Keratinocyte (primary cell): ENCODE measurements at regions not wholly inside any gene's neighbourhood (a gene's known extent, or its start where the extent isn't known, plus 50 kb on each side); places are given as distances from the start of the nearest gene placed in this dataset.

Source experiments
- EZH2 ChIP-seq: IDR thresholded peaks from one replicate; pipeline ENCODE4 v1.6.1; 2012; ENCODE audit warnings: inconsistent platforms, mild to moderate bottlenecking, low read length, moderate library complexity
- TF ChIP-seq, protein P1 (sequence below), 3 experiments: IDR thresholded peaks in 1 of 3; conservative IDR thresholded peaks in 1 of 3; optimal IDR thresholded peaks in 1 of 3; 2 replicates in 2 of 3; 3 replicates in 1 of 3; pipeline versions ENCODE3 to v1.5.1; 2011; ENCODE audit warnings: low read length in 3 of 3, mild to moderate bottlenecking in 3 of 3, moderate library complexity in 2 of 3, control low read depth in 1 of 3, inconsistent platforms in 1 of 3; ENCODE audit not compliant: insufficient read depth in 2 of 3; ENCODE audit errors: extremely low read depth in 1 of 3

DNA sequence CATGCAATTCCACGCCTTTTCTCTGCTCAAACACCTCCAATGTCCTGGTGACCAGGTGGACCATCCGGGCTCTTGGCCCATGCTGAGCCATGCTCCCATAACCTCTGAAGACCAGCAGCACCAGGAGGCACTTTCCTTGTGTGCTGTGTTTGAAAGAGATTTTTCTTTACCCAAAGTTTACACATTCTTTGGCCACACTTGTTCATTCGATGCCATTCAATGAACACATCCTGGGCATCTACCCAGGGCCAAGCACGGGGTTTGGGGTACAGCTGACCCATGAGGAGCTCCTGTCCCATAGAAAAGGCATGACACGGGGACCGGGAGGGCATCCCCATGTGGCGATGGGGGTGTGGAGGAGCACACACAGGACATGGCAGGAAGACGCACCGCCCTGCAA is 77.1 kb upstream of the IRX1 start:
- TF ChIP-seq, protein P1, sequence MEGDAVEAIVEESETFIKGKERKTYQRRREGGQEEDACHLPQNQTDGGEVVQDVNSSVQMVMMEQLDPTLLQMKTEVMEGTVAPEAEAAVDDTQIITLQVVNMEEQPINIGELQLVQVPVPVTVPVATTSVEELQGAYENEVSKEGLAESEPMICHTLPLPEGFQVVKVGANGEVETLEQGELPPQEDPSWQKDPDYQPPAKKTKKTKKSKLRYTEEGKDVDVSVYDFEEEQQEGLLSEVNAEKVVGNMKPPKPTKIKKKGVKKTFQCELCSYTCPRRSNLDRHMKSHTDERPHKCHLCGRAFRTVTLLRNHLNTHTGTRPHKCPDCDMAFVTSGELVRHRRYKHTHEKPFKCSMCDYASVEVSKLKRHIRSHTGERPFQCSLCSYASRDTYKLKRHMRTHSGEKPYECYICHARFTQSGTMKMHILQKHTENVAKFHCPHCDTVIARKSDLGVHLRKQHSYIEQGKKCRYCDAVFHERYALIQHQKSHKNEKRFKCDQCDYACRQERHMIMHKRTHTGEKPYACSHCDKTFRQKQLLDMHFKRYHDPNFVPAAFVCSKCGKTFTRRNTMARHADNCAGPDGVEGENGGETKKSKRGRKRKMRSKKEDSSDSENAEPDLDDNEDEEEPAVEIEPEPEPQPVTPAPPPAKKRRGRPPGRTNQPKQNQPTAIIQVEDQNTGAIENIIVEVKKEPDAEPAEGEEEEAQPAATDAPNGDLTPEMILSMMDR (optimal IDR thresholded peaks at IDR 0.05 in 1 of 3, IDR thresholded peaks at IDR 0.05 in 1 of 3, conservative IDR thresholded peaks at IDR 0.05 in 1 of 3; ENCODE audit: extremely low read depth in 1 of 3, insufficient read depth in 2 of 3, low read length in 3 of 3), result no peak
- no peak for TF ChIP-seq EZH2
